ENCODE measurements at regions not wholly inside any gene's neighbourhood (a gene's known extent, or its start where the extent isn't known, plus 50 kb on each side); places are given as distances from the start of the nearest gene placed in this dataset.

DNA sequence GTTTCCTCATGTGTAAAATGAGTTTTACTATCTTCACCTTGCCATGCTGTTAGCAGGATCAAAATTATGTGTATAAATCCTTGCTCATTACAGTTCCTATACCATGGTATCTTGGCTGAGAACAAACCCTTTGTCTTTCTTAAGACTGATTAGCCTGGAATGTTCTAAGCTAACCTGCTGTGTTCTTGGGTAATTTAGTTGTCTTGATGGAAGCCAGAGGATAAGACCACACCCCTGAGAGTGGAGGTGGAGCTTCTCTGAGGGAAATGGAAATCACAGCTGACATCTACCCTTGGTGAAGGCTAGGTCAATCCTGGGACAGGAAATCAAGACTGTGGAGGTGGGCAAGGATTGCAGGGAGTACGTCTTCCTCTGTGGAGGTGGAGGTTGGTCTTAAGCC is 206.1 kb upstream of the ARHGAP20 start:
- H3K4me3 ChIP-seq (ENCODE audit: low read length): no peak overlapping the region
- no peak for DNase-seq (ENCODE audit: low read depth)
- TF ChIP-seq, protein P1, sequence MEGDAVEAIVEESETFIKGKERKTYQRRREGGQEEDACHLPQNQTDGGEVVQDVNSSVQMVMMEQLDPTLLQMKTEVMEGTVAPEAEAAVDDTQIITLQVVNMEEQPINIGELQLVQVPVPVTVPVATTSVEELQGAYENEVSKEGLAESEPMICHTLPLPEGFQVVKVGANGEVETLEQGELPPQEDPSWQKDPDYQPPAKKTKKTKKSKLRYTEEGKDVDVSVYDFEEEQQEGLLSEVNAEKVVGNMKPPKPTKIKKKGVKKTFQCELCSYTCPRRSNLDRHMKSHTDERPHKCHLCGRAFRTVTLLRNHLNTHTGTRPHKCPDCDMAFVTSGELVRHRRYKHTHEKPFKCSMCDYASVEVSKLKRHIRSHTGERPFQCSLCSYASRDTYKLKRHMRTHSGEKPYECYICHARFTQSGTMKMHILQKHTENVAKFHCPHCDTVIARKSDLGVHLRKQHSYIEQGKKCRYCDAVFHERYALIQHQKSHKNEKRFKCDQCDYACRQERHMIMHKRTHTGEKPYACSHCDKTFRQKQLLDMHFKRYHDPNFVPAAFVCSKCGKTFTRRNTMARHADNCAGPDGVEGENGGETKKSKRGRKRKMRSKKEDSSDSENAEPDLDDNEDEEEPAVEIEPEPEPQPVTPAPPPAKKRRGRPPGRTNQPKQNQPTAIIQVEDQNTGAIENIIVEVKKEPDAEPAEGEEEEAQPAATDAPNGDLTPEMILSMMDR (IDR thresholded peaks at IDR 0.05; ENCODE audit: insufficient read depth, low read depth, low read length, missing control alignments): no peak

DNA sequence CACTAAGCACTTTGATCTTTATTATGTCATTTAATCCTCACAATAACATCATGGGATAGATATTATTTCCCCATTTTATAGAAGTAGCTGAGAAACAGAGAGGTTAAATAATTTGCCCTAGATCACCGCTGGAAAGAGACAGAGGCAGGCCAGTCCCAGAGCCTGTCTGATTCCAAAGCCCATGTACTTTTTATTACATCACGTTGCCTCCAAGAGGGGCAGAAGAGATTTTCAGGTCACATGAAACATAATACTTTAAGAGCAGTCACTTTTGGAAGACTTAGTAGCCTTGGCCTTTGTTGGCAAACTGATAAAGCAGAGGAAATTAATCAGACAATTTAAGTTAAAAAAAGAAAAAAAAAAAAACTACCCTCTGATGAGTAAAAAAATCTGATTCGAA is 200.2 kb upstream of the ARHGAP20 start:
- no peak overlapping the region for H3K4me3 ChIP-seq (ENCODE audit: low read length)
- TF ChIP-seq, protein P1 (IDR thresholded peaks at IDR 0.05; ENCODE audit: insufficient read depth, low read depth, low read length, missing control alignments): no peak
- no peak for DNase-seq (ENCODE audit: low read depth)

DNA sequence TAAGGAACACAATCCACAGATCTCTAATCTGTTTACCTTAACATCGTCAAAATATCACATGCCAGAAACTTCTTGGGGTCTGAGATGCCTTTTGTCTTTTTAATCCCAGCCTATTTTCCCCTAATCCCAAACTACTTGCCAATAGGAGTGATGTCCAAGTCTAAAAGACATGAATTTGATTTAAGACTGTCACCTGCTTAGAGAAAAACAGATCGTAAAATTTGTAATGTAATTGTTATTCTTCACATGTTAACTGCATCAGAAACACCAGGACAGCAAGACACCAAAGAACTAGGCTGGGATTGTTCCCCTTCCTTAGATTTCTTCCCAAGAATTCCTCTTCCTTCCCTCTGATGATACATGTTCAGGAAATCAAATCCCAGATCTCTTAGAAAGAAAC is 198.1 kb upstream of the ARHGAP20 start:
- no peak overlapping the region for H3K4me3 ChIP-seq (ENCODE audit: low read length)
- TF ChIP-seq, protein P1 (IDR thresholded peaks at IDR 0.05; ENCODE audit: insufficient read depth, low read depth, low read length, missing control alignments): no peak
- DNase-seq (ENCODE audit: low read depth): no peak

DNA sequence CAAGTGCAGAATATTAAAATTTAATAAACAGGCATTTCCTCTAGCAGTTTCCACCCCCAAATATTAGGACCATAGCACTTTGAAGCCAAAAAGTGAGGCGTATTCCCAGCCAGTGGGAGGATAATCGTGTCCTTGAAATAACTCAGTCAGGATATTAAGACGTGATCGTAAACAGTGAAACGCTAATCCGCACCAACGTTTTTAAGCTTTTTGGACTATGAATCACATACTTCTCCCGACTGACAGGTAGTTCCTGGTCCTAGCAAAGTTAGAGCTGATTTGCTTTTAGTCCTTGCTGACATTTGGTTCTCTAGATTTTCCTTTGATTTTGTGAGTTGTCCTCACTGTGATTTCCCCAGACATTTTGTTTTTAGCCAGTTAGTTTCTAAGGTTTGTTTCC is 197.1 kb upstream of the ARHGAP20 start:
- TF ChIP-seq, protein P1 (IDR thresholded peaks at IDR 0.05; ENCODE audit: insufficient read depth, low read depth, low read length, missing control alignments): no peak
- peak; percentile 30 for DNase-seq (ENCODE audit: low read depth)
- H3K4me3 ChIP-seq (ENCODE audit: low read length): no peak overlapping the region

DNA sequence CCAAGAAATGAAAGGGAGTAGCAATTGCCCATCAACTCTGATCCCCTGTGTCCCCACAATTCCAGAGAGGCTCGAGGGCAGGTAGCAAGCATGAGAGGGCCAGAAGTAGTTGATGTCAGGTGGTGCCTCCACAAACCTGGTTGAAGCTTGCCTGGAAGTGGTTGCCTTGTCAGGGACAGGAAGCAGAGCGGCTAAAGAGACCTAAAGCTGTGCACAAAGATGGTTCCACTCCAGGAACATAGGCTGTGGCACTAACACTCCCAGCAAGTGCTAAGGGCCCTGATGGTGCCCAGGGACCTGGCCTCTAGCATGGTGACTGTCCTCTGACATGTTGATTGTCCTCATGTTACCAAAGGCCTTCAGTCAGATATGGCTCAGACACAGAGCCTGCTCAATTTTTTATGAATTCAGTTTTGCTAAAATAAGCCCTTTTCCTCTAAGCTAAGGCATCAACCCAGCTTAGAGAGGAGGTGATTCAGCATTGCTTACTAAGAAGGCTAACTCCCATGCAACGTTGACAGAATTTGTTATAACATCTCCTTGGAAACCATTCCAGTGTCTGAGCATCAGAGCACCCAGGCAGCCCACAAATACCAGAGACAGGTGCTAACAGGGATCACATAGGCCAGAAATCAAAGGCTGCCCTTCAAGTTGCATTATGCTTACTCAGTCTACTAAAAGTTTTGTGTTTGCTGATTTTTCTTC is 196.3 kb upstream of the ARHGAP20 start:
- TF ChIP-seq, protein P1 (IDR thresholded peaks at IDR 0.05; ENCODE audit: insufficient read depth, low read depth, low read length, missing control alignments): no peak
- DNase-seq (ENCODE audit: low read depth): peak; percentile 71
- H3K4me3 ChIP-seq (ENCODE audit: low read length): no peak overlapping the region

DNA sequence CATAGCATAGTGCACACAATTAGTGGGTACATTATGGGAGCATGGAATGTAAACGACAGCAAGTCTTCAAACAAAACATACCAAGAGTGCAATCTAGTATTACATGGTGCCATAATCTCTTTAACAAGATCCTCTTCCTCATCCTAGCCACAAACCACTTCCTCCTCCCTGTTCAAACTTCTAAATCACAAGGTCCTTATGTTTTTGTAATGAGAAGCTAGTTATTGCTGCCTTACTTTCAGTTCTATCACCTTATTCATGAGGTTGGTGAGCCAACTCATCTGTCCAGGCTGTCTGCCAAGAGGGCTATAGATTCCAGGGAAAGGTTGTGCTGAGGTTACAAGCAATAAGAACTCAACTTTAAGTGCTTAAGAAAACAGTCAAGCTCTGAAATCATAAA is 195.4 kb upstream of the ARHGAP20 start:
- TF ChIP-seq, protein P1 (IDR thresholded peaks at IDR 0.05; ENCODE audit: insufficient read depth, low read depth, low read length, missing control alignments): no peak
- H3K4me3 ChIP-seq (ENCODE audit: low read length): no peak overlapping the region
- DNase-seq (ENCODE audit: low read depth): peak; percentile 77

DNA sequence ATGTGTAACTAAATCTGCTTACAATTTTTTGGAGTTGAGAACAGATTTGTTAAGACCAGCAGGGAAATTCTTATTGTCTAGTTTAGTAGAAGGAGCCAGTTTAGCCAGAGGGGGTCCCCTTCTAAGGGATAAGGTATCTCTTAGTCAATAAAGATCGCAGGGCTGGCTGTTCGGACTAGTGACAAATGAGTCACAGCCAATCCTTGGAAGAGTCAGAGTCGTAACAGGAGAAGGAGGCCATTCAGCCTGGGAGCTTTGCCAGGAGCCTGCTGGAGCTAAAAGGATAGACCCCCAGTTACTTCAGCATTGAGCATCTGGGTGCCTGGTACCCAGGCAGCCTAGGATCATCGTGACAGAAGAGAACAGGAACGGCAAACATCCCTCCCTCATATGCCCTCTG is 191.6 kb upstream of the ARHGAP20 start:
- peak; percentile 6 for DNase-seq (ENCODE audit: low read depth)
- no peak overlapping the region for H3K4me3 ChIP-seq (ENCODE audit: low read length)
- TF ChIP-seq, protein P1 (IDR thresholded peaks at IDR 0.05; ENCODE audit: insufficient read depth, low read depth, low read length, missing control alignments): no peak
